ENCODE measurements at regions not wholly inside any gene's neighbourhood (a gene's known extent, or its start where the extent isn't known, plus 50 kb on each side); places are given as distances from the start of the nearest gene placed in this dataset.
"Not testable (repeated sequence)": the region's sequence is repeated elsewhere in the genome, so short reads cannot be mapped to it uniquely, and the experiment has no call there.

GRCh38 chr6:88402909-88403308 is 236.8 kb upstream of the CNR1 start:
- no peak overlapping the region for H3K56ac ChIP-seq (ENCODE audit: insufficient read length, low read depth, low read length)
- H2BK15ac ChIP-seq (ENCODE audit: low read depth, low read length), result no peak overlapping the region
- no peaks in the 10 kb centered on the region for H3K27me3 ChIP-seq (ENCODE audit: insufficient read depth, low read length)

GRCh38 chr6:88390998-88391397 is 224.9 kb upstream of the CNR1 start:
- H2BK20ac ChIP-seq (ENCODE audit: low read depth, low read length, poor library complexity, severe bottlenecking); H3K79me1 ChIP-seq (ENCODE audit: insufficient read depth, low read depth, low read length, poor library complexity, severe bottlenecking); H3T11ph ChIP-seq (ENCODE audit: low read length); H3K56ac ChIP-seq (ENCODE audit: insufficient read length, low read depth, low read length); H3K79me2 ChIP-seq (ENCODE audit: insufficient read depth, low read length); H3K4me1 Mint-ChIP-seq; H2BK120ac ChIP-seq (ENCODE audit: low read depth, low read length, poor library complexity, severe bottlenecking); DNase-seq; H2AK5ac ChIP-seq (ENCODE audit: insufficient read length, low read length); H4K8ac ChIP-seq (replicated peaks; ENCODE audit: insufficient read length, low read depth, low read length); H2BK12ac ChIP-seq (ENCODE audit: insufficient read length, low read depth, low read length); H4K5ac ChIP-seq (ENCODE audit: insufficient read length, low read depth, low read length); H3K9ac ChIP-seq (ENCODE audit: extremely low read depth, insufficient read length, low read length); H3K4me3 Mint-ChIP-seq; H4K91ac ChIP-seq (ENCODE audit: insufficient read length, low read depth, low read length); H2BK15ac ChIP-seq (ENCODE audit: low read depth, low read length); H3K18ac ChIP-seq (ENCODE audit: insufficient read length, low read depth, low read length); H3K27ac Mint-ChIP-seq; H3K4me1 ChIP-seq (ENCODE audit: insufficient read depth, low read length); H3K36me3 Mint-ChIP-seq (ENCODE audit: insufficient read depth in 1 of 3, low read depth in 3 of 3); H3K9me3 Mint-ChIP-seq; H3K4ac ChIP-seq (ENCODE audit: low read depth, low read length); H3K27me3 ChIP-seq (ENCODE audit: insufficient read depth, low read length); H3K27me3 Mint-ChIP-seq (ENCODE audit: low read depth); H3K4me2 ChIP-seq (ENCODE audit: insufficient read depth, insufficient read length, low read length); H4K20me1 ChIP-seq (ENCODE audit: control insufficient read depth, insufficient read depth, insufficient read length); H2AFZ ChIP-seq (ENCODE audit: low read length); H3K23ac ChIP-seq (ENCODE audit: insufficient read length, low read depth, low read length); H3K9me3 ChIP-seq (ENCODE audit: control insufficient read depth, low read depth, low read length); H3K27ac ChIP-seq (ENCODE audit: insufficient read length, low read depth, low read length); H3K23me2 ChIP-seq (ENCODE audit: insufficient read length, low read depth, low read length, poor library complexity, severe bottlenecking); H3K14ac ChIP-seq (ENCODE audit: insufficient read depth, low read length); H2BK5ac ChIP-seq (ENCODE audit: insufficient read length, low read length): not testable (repeated sequence)
- WGBS (ENCODE audit: extremely low coverage, insufficient read length, low lambda C conversion rate), result no CpG with 5 or more reads among the region's 7 CpGs

More at GRCh38 chr6:88402909-88403308, 236.8 kb upstream of the CNR1 start:
- H3K23ac ChIP-seq (ENCODE audit: insufficient read length, low read depth, low read length), result no peak overlapping the region
- no peaks in the 10 kb centered on the region for H4K20me1 ChIP-seq (ENCODE audit: control insufficient read depth, insufficient read depth, insufficient read length)
- no peak overlapping the region for H3K4ac ChIP-seq (ENCODE audit: low read depth, low read length)
- no peak overlapping the region for H4K8ac ChIP-seq (replicated peaks; ENCODE audit: insufficient read length, low read depth, low read length)
- H3K36me3 Mint-ChIP-seq (ENCODE audit: insufficient read depth in 1 of 3, low read depth in 3 of 3), result peaks cover 0 to 2% (median 0%) of the 10 kb centered on the region in 3 experiments; a peak in 1 of 7 replicates
- H3K27me3 Mint-ChIP-seq (ENCODE audit: low read depth), result peaks cover 1% of the 10 kb centered on the region
- no peaks in the 10 kb centered on the region for H3K9me3 ChIP-seq (ENCODE audit: control insufficient read depth, low read depth, low read length)
- H2BK12ac ChIP-seq (ENCODE audit: insufficient read length, low read depth, low read length), result no peak overlapping the region
- peaks cover 0 to 2% of the 10 kb centered on the region in 2 experiments; a peak in 2 of 5 replicates for H3K9me3 Mint-ChIP-seq
- H3T11ph ChIP-seq (ENCODE audit: low read length), result no peak overlapping the region
- H3K27ac Mint-ChIP-seq, result no peak overlapping the region
- H3K9ac ChIP-seq (ENCODE audit: extremely low read depth, insufficient read length, low read length), result no peak overlapping the region
- no peak overlapping the region for H2BK5ac ChIP-seq (ENCODE audit: insufficient read length, low read length)
- H3K79me1 ChIP-seq (ENCODE audit: insufficient read depth, low read depth, low read length, poor library complexity, severe bottlenecking), result no peaks in the 10 kb centered on the region
- no peak overlapping the region for H2AK5ac ChIP-seq (ENCODE audit: insufficient read length, low read length)
- no peak overlapping the region for H3K14ac ChIP-seq (ENCODE audit: insufficient read depth, low read length)
- TF ChIP-seq CTCF (conservative IDR thresholded peaks at IDR 0.05), result no peak
- H3K4me1 Mint-ChIP-seq, result peaks cover 0 to 4% of the 10 kb centered on the region in 2 experiments; a peak in 2 of 4 replicates
- WGBS (ENCODE audit: extremely low coverage, insufficient read length, low lambda C conversion rate), result no CpG with 5 or more reads among the region's 3 CpGs
- no peaks in the 10 kb centered on the region for H3K4me1 ChIP-seq (ENCODE audit: insufficient read depth, low read length)
- H4K5ac ChIP-seq (ENCODE audit: insufficient read length, low read depth, low read length), result no peak overlapping the region
- H3K23me2 ChIP-seq (ENCODE audit: insufficient read length, low read depth, low read length, poor library complexity, severe bottlenecking), result no peaks in the 10 kb centered on the region
- H2BK20ac ChIP-seq (ENCODE audit: low read depth, low read length, poor library complexity, severe bottlenecking), result no peak overlapping the region
- H2BK120ac ChIP-seq (ENCODE audit: low read depth, low read length, poor library complexity, severe bottlenecking), result no peak overlapping the region
- no peaks in the 10 kb centered on the region for H3K79me2 ChIP-seq (ENCODE audit: insufficient read depth, low read length)
- no peak overlapping the region for H3K18ac ChIP-seq (ENCODE audit: insufficient read length, low read depth, low read length)
- DNase-seq, result no peak
- no peak overlapping the region for H3K4me3 Mint-ChIP-seq
- no peak overlapping the region for H3K4me2 ChIP-seq (ENCODE audit: insufficient read depth, insufficient read length, low read length)
- no peak overlapping the region for H4K91ac ChIP-seq (ENCODE audit: insufficient read length, low read depth, low read length)
- no peak overlapping the region for H3K27ac ChIP-seq (ENCODE audit: insufficient read length, low read depth, low read length)
- no peak overlapping the region for H2AFZ ChIP-seq (ENCODE audit: low read length)

Data from H9 (cell line).